ENCODE measurements at regions not wholly inside any gene's neighbourhood (a gene's known extent, or its start where the extent isn't known, plus 50 kb on each side); places are given as distances from the start of the nearest gene placed in this dataset.

DNA sequence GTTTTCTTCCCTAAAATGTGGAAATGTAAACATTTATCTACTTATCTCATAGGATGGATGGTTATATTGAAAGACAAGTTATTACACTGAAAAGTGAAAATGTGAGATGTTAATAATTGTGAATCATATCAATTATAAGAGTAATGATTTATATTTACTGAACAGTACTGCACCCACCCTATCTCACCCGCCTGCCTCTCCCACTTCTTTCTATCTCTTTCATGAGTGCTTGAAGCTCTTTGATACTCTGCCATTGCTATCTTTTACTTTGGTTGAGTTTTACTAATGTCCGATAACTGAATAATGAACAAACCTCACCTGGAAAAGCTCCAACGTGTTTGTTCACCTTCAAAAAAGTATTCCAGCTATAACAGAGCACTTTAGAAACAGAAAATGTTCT, 263.0 kb upstream of the UBASH3B start:
- H3K9ac ChIP-seq (ENCODE audit: low read length in 5 of 5), result no peak overlapping the region
- H3K9me3 ChIP-seq (ENCODE audit: control insufficient read depth in 5 of 5, low read length in 5 of 5), result peaks cover 0 to 3% (median 0%) of the 10 kb centered on the region in 5 donors
- H3K4me3 ChIP-seq (ENCODE audit: low read depth in 1 of 5, low read length in 5 of 5), result no peak overlapping the region
- no peak overlapping the region for H3K27ac ChIP-seq (ENCODE audit: low read depth, low read length)
- no peaks in the 10 kb centered on the region for H3K36me3 ChIP-seq (ENCODE audit: control insufficient read depth in 5 of 5, insufficient read depth in 5 of 5, low read length in 5 of 5)
- H3K27me3 ChIP-seq (ENCODE audit: control insufficient read depth in 5 of 5, insufficient read depth in 4 of 5, low read length in 5 of 5), result no peaks in the 10 kb centered on the region
- no peaks in the 10 kb centered on the region for H3K4me1 ChIP-seq (ENCODE audit: control insufficient read depth in 5 of 5, insufficient read depth in 5 of 5, low read length in 5 of 5)

DNA sequence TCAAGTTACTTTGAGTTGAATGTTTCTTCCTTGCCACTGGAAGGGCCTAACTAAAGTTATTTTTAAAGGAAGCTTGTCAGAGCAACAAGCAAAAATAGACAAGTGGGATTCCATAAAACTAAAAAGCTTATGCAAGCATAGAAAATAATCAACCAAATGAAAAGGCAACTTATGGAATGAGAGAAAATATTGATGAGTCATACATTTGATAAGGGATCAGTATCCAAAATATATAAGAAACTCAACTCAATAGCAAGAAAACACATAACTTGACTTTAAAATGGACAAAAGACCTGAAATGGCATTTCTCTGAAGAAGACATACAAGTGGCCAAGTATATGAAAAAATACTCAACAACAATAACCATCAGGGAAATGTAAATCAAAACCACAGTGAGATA, 264.5 kb upstream of the UBASH3B start:
- no peak overlapping the region for H3K4me3 ChIP-seq (ENCODE audit: low read depth in 1 of 5, low read length in 5 of 5)
- H3K9ac ChIP-seq (ENCODE audit: low read length in 5 of 5), result no peak overlapping the region
- peaks cover 0 to 3% (median 0%) of the 10 kb centered on the region in 5 donors for H3K9me3 ChIP-seq (ENCODE audit: control insufficient read depth in 5 of 5, low read length in 5 of 5)
- no peaks in the 10 kb centered on the region for H3K4me1 ChIP-seq (ENCODE audit: control insufficient read depth in 5 of 5, insufficient read depth in 5 of 5, low read length in 5 of 5)
- no peak overlapping the region for H3K27ac ChIP-seq (ENCODE audit: low read depth, low read length)
- no peaks in the 10 kb centered on the region for H3K36me3 ChIP-seq (ENCODE audit: control insufficient read depth in 5 of 5, insufficient read depth in 5 of 5, low read length in 5 of 5)
- no peaks in the 10 kb centered on the region for H3K27me3 ChIP-seq (ENCODE audit: control insufficient read depth in 5 of 5, insufficient read depth in 4 of 5, low read length in 5 of 5)

DNA sequence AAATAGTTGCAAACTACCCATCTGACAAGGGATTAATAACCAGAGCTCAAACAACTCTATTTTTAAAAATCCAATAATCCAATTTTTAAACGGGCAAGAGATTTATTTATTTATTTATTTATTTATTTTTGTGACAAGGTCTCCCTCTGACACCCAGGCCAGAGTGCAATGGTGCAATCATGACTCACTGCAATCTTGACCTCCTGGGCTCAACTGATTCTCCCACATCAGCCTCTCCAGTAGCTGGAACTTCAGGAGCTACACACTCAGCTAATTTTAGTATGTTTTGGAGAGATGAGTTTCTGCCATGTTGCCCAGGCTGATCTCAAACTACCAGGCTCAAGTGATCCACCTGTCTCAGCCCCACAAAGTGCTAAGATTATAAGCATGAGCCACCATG, 267.2 kb upstream of the BLID start:
- Histone ChIP-seq H3K27me3 (ENCODE audit: control insufficient read depth in 5 of 5, insufficient read depth in 4 of 5, low read length in 5 of 5) (no peaks in the 10 kb centered on the region), H3K9me3 (ENCODE audit: control insufficient read depth in 5 of 5, low read length in 5 of 5) (peaks cover 0 to 4% (median 2%) of the 10 kb centered on the region in 5 donors), H3K9ac (ENCODE audit: low read length in 5 of 5) (no peak overlapping the region), H3K36me3 (ENCODE audit: control insufficient read depth in 5 of 5, insufficient read depth in 5 of 5, low read length in 5 of 5) (no peaks in the 10 kb centered on the region), H3K4me1 (ENCODE audit: control insufficient read depth in 5 of 5, insufficient read depth in 5 of 5, low read length in 5 of 5) (no peaks in the 10 kb centered on the region), H3K4me3 (ENCODE audit: low read depth in 1 of 5, low read length in 5 of 5) (no peak overlapping the region), H3K27ac (ENCODE audit: low read depth, low read length) (no peak overlapping the region)

DNA sequence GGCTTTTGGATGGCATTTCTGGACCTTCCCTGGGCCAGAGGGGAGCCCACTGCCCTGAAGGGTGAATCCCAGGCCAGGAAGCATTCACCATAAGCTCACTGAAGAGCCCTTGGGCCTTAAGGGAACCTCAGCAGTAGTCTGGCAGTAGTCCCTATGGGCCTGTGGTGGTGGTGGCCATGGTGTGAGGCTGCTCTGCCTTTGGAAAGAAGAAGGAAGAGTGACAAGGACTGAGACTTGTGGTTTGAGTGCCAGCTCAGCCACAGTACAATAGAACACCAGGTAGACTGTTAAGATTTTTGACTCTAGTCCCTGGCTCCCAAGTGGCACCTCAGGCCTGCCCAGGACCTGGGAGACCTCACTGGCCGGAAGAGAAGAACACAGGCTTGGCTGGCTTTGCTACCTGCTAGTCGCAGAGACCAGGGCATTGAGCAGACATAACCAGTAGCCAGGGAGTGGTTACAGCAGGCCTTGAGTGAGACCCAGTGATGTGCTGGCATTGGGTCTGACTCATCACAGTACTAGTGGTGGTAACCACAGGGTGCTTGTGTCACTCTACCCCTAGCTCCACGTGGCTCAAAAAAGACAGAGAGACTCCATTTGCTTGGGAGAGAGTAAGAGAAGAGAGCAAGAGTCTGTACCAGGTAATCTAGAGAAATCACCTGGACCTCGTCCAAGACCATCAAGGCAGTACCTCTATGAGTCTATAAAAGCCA, 259.8 kb upstream of the BLID start:
- Histone ChIP-seq H3K4me3 (ENCODE audit: low read depth in 1 of 5, low read length in 5 of 5) (no peak overlapping the region), H3K36me3 (ENCODE audit: control insufficient read depth in 5 of 5, insufficient read depth in 5 of 5, low read length in 5 of 5) (no peaks in the 10 kb centered on the region), H3K9me3 (ENCODE audit: control insufficient read depth in 5 of 5, low read length in 5 of 5) (peaks cover 0 to 2% (median 0%) of the 10 kb centered on the region in 5 donors), H3K9ac (ENCODE audit: low read length in 5 of 5) (no peak overlapping the region), H3K27ac (ENCODE audit: low read depth, low read length) (no peak overlapping the region), H3K27me3 (ENCODE audit: control insufficient read depth in 5 of 5, insufficient read depth in 4 of 5, low read length in 5 of 5) (no peaks in the 10 kb centered on the region), H3K4me1 (ENCODE audit: control insufficient read depth in 5 of 5, insufficient read depth in 5 of 5, low read length in 5 of 5) (no peaks in the 10 kb centered on the region)

DNA sequence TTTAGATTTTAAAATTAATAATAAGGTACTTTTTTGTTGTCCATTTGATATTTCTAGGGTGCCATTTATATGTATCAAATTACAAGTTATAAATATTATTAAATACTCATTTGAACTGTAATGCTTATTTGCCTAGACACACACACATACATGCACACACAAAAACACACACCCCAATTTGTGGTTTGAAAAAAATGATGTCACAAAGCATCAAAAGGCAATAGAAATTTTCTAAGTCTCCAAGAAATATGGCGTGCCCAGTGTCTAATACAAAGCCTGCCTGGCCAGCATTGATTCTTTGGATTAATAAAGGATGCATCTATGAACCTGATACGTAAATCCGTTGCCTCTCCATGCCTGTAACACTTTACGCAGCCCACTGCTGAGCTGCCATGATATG, 252.8 kb upstream of the BLID start:
- H3K9me3 ChIP-seq (ENCODE audit: control insufficient read depth in 5 of 5, low read length in 5 of 5), result no peaks in the 10 kb centered on the region
- H3K27me3 ChIP-seq (ENCODE audit: control insufficient read depth in 5 of 5, insufficient read depth in 4 of 5, low read length in 5 of 5), result no peaks in the 10 kb centered on the region
- no peak overlapping the region for H3K4me3 ChIP-seq (ENCODE audit: low read depth in 1 of 5, low read length in 5 of 5)
- H3K27ac ChIP-seq (ENCODE audit: low read depth, low read length), result no peak overlapping the region
- no peaks in the 10 kb centered on the region for H3K36me3 ChIP-seq (ENCODE audit: control insufficient read depth in 5 of 5, insufficient read depth in 5 of 5, low read length in 5 of 5)
- peaks cover 0 to 29% (median 23%) of the 10 kb centered on the region in 5 donors for H3K4me1 ChIP-seq (ENCODE audit: control insufficient read depth in 5 of 5, insufficient read depth in 5 of 5, low read length in 5 of 5)
- H3K9ac ChIP-seq (ENCODE audit: low read length in 5 of 5), result no peak overlapping the region

DNA sequence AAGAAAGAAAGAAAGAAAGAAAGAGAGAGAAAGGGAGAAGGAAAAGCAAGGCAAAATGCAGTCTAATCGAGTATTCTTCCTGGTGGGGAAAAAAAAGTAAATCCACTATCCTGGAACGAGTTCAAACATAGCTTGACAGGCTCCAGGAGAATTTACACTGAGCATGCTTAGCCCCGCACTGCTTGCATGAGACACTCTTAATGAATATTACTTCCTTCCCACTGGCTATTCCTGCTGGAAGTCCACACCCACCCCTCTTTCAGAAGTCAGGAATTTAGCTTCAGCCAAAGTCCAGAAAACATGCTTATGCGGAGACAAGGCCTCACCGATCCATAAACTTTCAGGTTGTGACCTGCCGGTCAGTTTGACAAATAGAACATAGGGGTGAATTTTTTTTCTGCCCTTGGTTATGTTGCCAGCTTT, 251.8 kb upstream of the BLID start:
- H3K27ac ChIP-seq (ENCODE audit: low read depth, low read length), result peak overlapping the region; percentile 69
- peak overlapping the region in 3 of 5 donors; percentile 23 to 33 (median 32) for H3K4me3 ChIP-seq (ENCODE audit: low read depth in 1 of 5, low read length in 5 of 5)

DNA sequence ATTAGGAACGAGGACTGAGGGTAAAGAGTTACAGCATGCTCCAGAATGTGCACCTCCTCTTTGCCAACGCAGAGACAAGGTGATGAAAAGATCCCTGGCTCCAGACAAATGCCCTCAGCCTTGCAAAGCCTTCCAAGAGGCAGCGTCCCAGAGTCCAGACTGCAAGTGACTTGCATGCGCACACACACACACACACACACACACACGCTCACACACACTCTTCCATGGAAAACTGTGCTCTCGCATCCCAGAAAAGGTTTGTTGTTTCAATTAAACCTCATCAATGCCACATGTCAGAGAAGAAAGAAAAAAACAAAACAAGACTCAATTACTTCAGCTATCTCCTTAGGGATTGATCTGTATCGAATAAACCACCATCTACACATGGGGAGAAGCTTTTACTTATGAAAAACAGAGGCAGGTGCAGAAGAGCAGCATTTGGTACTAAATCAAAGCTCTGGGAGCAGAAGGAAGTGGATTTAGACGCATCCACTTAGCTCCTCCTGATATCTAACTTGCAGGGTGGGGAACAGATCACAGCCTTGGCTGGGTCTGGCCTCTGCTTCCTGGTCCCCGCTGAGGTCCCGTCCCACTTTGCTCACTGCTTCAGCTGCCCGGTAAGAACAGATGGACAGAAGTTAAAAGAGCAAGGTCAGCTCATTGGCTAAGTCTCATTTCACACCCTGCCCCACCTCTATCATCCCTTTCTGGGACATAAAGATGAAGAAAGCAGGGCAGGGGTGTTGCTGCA, 249.8 kb upstream of the BLID start:
- H3K4me3 ChIP-seq (ENCODE audit: low read depth in 1 of 5, low read length in 5 of 5), result peak overlapping the region in 4 of 5 donors; percentile 6 to 67 (median 56)
- no peaks in the 10 kb centered on the region for H3K36me3 ChIP-seq (ENCODE audit: control insufficient read depth in 5 of 5, insufficient read depth in 5 of 5, low read length in 5 of 5)
- no peak overlapping the region for H3K27ac ChIP-seq (ENCODE audit: low read depth, low read length)
- H3K4me1 ChIP-seq (ENCODE audit: control insufficient read depth in 5 of 5, insufficient read depth in 5 of 5, low read length in 5 of 5), result peaks cover 0 to 29% (median 23%) of the 10 kb centered on the region in 5 donors
- H3K9me3 ChIP-seq (ENCODE audit: control insufficient read depth in 5 of 5, low read length in 5 of 5), result no peaks in the 10 kb centered on the region
- peak overlapping the region in 1 of 5 donors; percentile 22 for H3K9ac ChIP-seq (ENCODE audit: low read length in 5 of 5)
- no peaks in the 10 kb centered on the region for H3K27me3 ChIP-seq (ENCODE audit: control insufficient read depth in 5 of 5, insufficient read depth in 4 of 5, low read length in 5 of 5)

More for the DNA sequence above, 251.8 kb upstream of the BLID start:
- Histone ChIP-seq H3K27me3 (ENCODE audit: control insufficient read depth in 5 of 5, insufficient read depth in 4 of 5, low read length in 5 of 5) (no peaks in the 10 kb centered on the region), H3K36me3 (ENCODE audit: control insufficient read depth in 5 of 5, insufficient read depth in 5 of 5, low read length in 5 of 5) (no peaks in the 10 kb centered on the region), H3K9ac (ENCODE audit: low read length in 5 of 5) (peak overlapping the region in 2 of 5 donors; percentile 28 to 42), H3K9me3 (ENCODE audit: control insufficient read depth in 5 of 5, low read length in 5 of 5) (no peaks in the 10 kb centered on the region), H3K4me1 (ENCODE audit: control insufficient read depth in 5 of 5, insufficient read depth in 5 of 5, low read length in 5 of 5) (peaks cover 0 to 29% (median 23%) of the 10 kb centered on the region in 5 donors)

DNA sequence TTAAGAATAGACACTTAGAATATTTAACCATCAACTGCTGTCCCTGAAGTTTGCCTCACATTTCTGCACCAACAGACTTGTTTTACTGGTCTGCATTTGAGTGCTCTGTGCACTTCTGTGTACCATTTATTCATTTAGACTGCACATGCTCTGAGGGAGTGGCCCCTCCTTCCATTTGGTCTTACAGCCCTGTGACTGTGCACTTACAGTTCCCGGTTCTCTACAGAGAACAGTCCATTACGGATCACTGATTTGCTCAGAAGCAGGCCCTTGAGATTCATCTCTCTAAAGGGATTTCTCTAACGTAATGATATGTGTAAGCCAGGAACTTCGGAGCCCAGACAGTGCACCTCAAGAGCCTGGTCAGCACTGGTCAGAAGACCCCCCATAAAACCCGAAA, 247.3 kb upstream of the BLID start:
- H3K36me3 ChIP-seq (ENCODE audit: control insufficient read depth in 5 of 5, insufficient read depth in 5 of 5, low read length in 5 of 5), result no peaks in the 10 kb centered on the region
- H3K4me3 ChIP-seq (ENCODE audit: low read depth in 1 of 5, low read length in 5 of 5), result no peak overlapping the region
- no peak overlapping the region for H3K9ac ChIP-seq (ENCODE audit: low read length in 5 of 5)
- H3K9me3 ChIP-seq (ENCODE audit: control insufficient read depth in 5 of 5, low read length in 5 of 5), result no peaks in the 10 kb centered on the region
- H3K4me1 ChIP-seq (ENCODE audit: control insufficient read depth in 5 of 5, insufficient read depth in 5 of 5, low read length in 5 of 5), result peaks cover 0 to 27% (median 23%) of the 10 kb centered on the region in 5 donors
- H3K27ac ChIP-seq (ENCODE audit: low read depth, low read length), result no peak overlapping the region
- no peaks in the 10 kb centered on the region for H3K27me3 ChIP-seq (ENCODE audit: control insufficient read depth in 5 of 5, insufficient read depth in 4 of 5, low read length in 5 of 5)

DNA sequence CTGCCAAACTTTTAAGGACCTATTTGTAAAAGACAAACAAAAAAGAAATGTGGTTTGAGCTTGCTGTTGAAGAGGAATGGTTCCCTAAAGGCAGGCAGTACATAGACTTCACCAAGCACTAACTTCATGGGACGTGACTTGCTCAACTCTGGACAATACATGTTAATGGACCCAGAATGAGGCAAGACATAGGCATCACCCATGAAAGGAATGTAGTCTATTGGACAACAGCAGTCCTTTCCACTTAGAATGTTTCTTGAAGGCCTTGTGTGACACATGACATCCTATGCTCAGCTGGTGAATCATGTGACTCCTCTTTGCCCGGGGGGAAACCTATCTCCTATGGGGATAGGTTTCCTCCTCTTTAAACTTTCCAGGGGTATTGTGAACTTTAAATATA, 246.4 kb upstream of the BLID start:
- Histone ChIP-seq H3K27me3 (ENCODE audit: control insufficient read depth in 5 of 5, insufficient read depth in 4 of 5, low read length in 5 of 5) (no peaks in the 10 kb centered on the region), H3K4me1 (ENCODE audit: control insufficient read depth in 5 of 5, insufficient read depth in 5 of 5, low read length in 5 of 5) (peaks cover 0 to 18% (median 17%) of the 10 kb centered on the region in 5 donors), H3K9me3 (ENCODE audit: control insufficient read depth in 5 of 5, low read length in 5 of 5) (no peaks in the 10 kb centered on the region), H3K4me3 (ENCODE audit: low read depth in 1 of 5, low read length in 5 of 5) (no peak overlapping the region), H3K27ac (ENCODE audit: low read depth, low read length) (no peak overlapping the region), H3K36me3 (ENCODE audit: control insufficient read depth in 5 of 5, insufficient read depth in 5 of 5, low read length in 5 of 5) (no peaks in the 10 kb centered on the region), H3K9ac (ENCODE audit: low read length in 5 of 5) (no peak overlapping the region)

DNA sequence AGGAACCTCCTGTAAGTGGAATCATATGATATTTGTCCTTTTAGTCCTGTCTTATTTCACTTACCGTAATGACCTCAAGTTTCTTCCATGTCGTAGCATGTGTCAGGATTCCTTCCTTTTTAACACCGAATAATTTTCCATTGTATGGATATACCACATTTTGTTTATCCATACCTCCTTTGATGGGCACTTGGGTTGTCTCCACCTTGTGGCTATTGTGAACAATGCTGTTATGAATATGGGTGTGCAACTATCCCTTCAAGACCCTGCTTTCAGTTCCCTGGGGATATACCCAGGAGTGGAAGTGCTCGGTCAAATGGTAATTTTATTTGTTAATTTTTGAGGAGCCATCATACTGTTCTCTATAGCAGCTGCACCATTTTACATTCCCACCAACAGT, 244.9 kb upstream of the BLID start:
- Histone ChIP-seq H3K4me3 (ENCODE audit: low read depth in 1 of 5, low read length in 5 of 5) (no peak overlapping the region), H3K4me1 (ENCODE audit: control insufficient read depth in 5 of 5, insufficient read depth in 5 of 5, low read length in 5 of 5) (peaks cover 0 to 10% (median 6%) of the 10 kb centered on the region in 5 donors), H3K36me3 (ENCODE audit: control insufficient read depth in 5 of 5, insufficient read depth in 5 of 5, low read length in 5 of 5) (no peaks in the 10 kb centered on the region), H3K27me3 (ENCODE audit: control insufficient read depth in 5 of 5, insufficient read depth in 4 of 5, low read length in 5 of 5) (no peaks in the 10 kb centered on the region), H3K9ac (ENCODE audit: low read length in 5 of 5) (no peak overlapping the region), H3K9me3 (ENCODE audit: control insufficient read depth in 5 of 5, low read length in 5 of 5) (no peaks in the 10 kb centered on the region), H3K27ac (ENCODE audit: low read depth, low read length) (no peak overlapping the region)
